Hepatocyte (in vitro differentiated cells): ENCODE measurements at regions not wholly inside any gene's neighbourhood (a gene's known extent, or its start where the extent isn't known, plus 50 kb on each side); places are given as distances from the start of the nearest gene placed in this dataset.

Experiments used
- DNase-seq: peaks from one replicate; pipeline ENCODE4 v3.0.0-alpha.2; 2016; ENCODE audit warnings: low spot score
- H2AFZ ChIP-seq: fragments of 200-600 bp; sonication (generic); 2 replicates; pipeline ENCODE4 v1.6.0; 2016; ENCODE audit warnings: antibody characterized with exemption, mild to moderate bottlenecking
- H3K27ac ChIP-seq: fragments of 200-600 bp; sonication (generic); 2 replicates; pipeline ENCODE4 v1.5.1; 2016; ENCODE audit warnings: mild to moderate bottlenecking
- H3K27me3 ChIP-seq: fragments of 200-600 bp; sonication (generic); 2 replicates; pipeline ENCODE4 v1.6.1; 2016
- H3K36me3 ChIP-seq: fragments of 200-600 bp; sonication (generic); replicated peaks from 2 replicates; pipeline ENCODE4 v1.5.1; 2016; ENCODE audit warnings: low read depth; ENCODE audit not compliant: insufficient read depth
- H3K4me1 ChIP-seq: fragments of 200-600 bp; sonication (generic); 2 replicates; pipeline ENCODE4 v1.5.1; 2016; ENCODE audit warnings: mild to moderate bottlenecking, moderate library complexity; ENCODE audit not compliant: insufficient read depth
- H3K4me2 ChIP-seq: fragments of 200-600 bp; sonication (generic); 2 replicates; pipeline ENCODE4 v1.6.0; 2016
- H3K4me3 ChIP-seq: fragments of 200-600 bp; sonication (generic); 2 replicates; pipeline ENCODE4 v1.5.1; 2016; ENCODE audit warnings: mild to moderate bottlenecking
- H3K79me2 ChIP-seq: fragments of 200-600 bp; sonication (generic); 2 replicates; pipeline ENCODE4 v1.6.0; 2017; ENCODE audit warnings: mild to moderate bottlenecking
- H3K9me2 ChIP-seq: fragments of 200-600 bp; sonication (generic); replicated peaks from 2 replicates; pipeline ENCODE4 v1.6.0; 2017; ENCODE audit warnings: mild to moderate bottlenecking; ENCODE audit not compliant: insufficient read depth
- H3K9me3 ChIP-seq: fragments of 200-600 bp; sonication (generic); 2 replicates; pipeline ENCODE4 v1.5.1; 2016; ENCODE audit warnings: low read depth, mild to moderate bottlenecking
- H4K20me1 ChIP-seq: fragments of 200-600 bp; sonication (generic); 2 replicates; pipeline ENCODE4 v1.6.0; 2016; ENCODE audit warnings: mild to moderate bottlenecking; ENCODE audit not compliant: insufficient read depth, poor library complexity, severe bottlenecking
- EZH2 ChIP-seq: fragments of 200-600 bp; sonication (generic); IDR thresholded peaks from 2 replicates; pipeline ENCODE4 v1.6.1; 2016; ENCODE audit warnings: antibody characterized with exemption, mild to moderate bottlenecking, borderline replicate concordance
- EZH2phosphoT487 ChIP-seq: fragments of 200-600 bp; sonication (generic); IDR thresholded peaks from one replicate; pipeline ENCODE4 v1.6.1; 2018; ENCODE audit warnings: antibody characterized with exemption, mild to moderate bottlenecking, low read depth, moderate library complexity; ENCODE audit not compliant: unreplicated experiment, severe bottlenecking
- WGBS: methylation state at CpG from one replicate; pipeline ENCODE4 v1.1.6; 2016; ENCODE audit warnings: low lambda C conversion rate; ENCODE audit errors: missing lambda C conversion rate; 5-methylcytosine and 5-hydroxymethylcytosine counted together
- TF ChIP-seq, protein P1 (sequence below): fragments of 200-600 bp; sonication (generic); IDR thresholded peaks from 2 replicates; pipeline ENCODE4 v1.5.1; 2016; ENCODE audit warnings: antibody characterized with exemption, mild to moderate bottlenecking; ENCODE audit not compliant: poor library complexity

DNA sequence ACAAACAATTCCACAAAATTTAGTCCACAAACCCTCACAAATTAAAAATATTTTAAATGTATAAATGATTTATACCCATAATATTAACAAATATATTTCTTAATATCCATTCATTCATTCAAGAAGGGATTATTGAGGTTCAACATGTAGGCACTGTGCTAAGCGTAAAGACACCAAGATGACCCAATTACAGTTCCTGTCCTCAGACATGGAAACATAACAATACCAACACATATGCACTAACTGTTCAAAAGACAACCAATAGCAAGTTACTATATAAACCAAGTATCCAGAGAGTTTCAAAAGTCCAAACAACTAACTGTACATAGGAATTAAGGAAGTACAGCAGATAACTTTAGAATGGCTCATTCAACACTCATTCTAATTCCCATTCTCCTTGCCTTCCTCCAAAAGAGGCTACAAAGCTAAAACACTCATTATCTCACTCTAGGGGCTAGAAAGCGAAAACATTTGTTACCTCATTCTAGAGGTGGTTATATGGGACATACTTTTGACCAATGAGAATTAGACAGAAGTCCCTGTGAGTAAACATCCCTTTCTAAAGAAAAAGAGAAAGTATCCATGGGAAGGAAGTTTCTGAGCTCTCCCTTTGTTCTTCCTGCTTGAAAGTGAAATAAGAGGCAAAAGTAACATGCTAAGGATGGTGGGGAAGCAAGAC, 292.4 kb downstream of the ZEB2 start:
- no peaks in the 10 kb centered on the region for H4K20me1 ChIP-seq
- no peaks in the 10 kb centered on the region for H3K9me2 ChIP-seq
- 100% methylated on average over 2 of the region's 2 CpGs for WGBS

GRCh38 chr2:144225076-144225475, 294.8 kb downstream of the ZEB2 start:
- TF ChIP-seq EZH2phosphoT487: no peak
- TF ChIP-seq, protein P1, sequence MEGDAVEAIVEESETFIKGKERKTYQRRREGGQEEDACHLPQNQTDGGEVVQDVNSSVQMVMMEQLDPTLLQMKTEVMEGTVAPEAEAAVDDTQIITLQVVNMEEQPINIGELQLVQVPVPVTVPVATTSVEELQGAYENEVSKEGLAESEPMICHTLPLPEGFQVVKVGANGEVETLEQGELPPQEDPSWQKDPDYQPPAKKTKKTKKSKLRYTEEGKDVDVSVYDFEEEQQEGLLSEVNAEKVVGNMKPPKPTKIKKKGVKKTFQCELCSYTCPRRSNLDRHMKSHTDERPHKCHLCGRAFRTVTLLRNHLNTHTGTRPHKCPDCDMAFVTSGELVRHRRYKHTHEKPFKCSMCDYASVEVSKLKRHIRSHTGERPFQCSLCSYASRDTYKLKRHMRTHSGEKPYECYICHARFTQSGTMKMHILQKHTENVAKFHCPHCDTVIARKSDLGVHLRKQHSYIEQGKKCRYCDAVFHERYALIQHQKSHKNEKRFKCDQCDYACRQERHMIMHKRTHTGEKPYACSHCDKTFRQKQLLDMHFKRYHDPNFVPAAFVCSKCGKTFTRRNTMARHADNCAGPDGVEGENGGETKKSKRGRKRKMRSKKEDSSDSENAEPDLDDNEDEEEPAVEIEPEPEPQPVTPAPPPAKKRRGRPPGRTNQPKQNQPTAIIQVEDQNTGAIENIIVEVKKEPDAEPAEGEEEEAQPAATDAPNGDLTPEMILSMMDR: no peak
- Histone ChIP-seq H3K4me2 (no peak overlapping the region), H3K4me1 (no peaks in the 10 kb centered on the region), H3K27me3 (no peaks in the 10 kb centered on the region), H3K27ac (no peak overlapping the region), H3K79me2 (no peaks in the 10 kb centered on the region), H3K36me3 (no peaks in the 10 kb centered on the region), H3K4me3 (no peak overlapping the region), H2AFZ (no peak overlapping the region), H3K9me2 (no peaks in the 10 kb centered on the region), H4K20me1 (no peaks in the 10 kb centered on the region), H3K9me3 (no peaks in the 10 kb centered on the region)
- no peak for DNase-seq

More for the DNA sequence above, 292.4 kb downstream of the ZEB2 start:
- no peaks in the 10 kb centered on the region for H3K36me3 ChIP-seq
- no peaks in the 10 kb centered on the region for H3K4me1 ChIP-seq
- no peak for DNase-seq
- H3K27ac ChIP-seq: no peak overlapping the region
- H3K4me2 ChIP-seq: no peak overlapping the region
- H2AFZ ChIP-seq: no peak overlapping the region
- no peaks in the 10 kb centered on the region for H3K79me2 ChIP-seq
- no peak overlapping the region for H3K4me3 ChIP-seq
- TF ChIP-seq, protein P1: no peak
- TF ChIP-seq EZH2phosphoT487 (no peak), EZH2 (no peak)
- H3K9me3 ChIP-seq: no peaks in the 10 kb centered on the region
- H3K27me3 ChIP-seq: no peaks in the 10 kb centered on the region

DNA sequence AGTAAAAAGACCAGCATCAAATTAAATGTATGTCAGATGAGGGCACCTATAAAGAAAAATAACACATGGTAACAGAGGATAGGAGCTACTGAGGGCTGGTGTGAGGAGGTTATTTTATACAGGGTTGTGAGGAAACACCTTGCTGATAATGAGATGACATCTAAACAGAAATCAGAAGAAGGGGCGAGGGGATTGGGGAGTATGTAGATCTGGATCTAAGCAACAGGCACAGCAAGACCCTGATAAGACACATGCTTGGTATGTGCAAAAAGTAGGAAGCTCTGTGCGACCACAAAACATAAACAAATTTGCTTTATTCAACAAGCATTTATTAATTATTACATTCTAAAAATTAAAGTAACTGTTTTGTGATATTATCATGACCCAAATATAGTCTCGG, 295.4 kb downstream of the ZEB2 start:
- Histone ChIP-seq H3K27me3 (no peaks in the 10 kb centered on the region), H2AFZ (no peak overlapping the region), H3K4me1 (no peaks in the 10 kb centered on the region), H3K27ac (no peak overlapping the region), H3K4me2 (no peak overlapping the region), H3K36me3 (no peaks in the 10 kb centered on the region), H3K4me3 (no peak overlapping the region), H3K9me2 (no peaks in the 10 kb centered on the region), H4K20me1 (no peaks in the 10 kb centered on the region), H3K79me2 (no peaks in the 10 kb centered on the region), H3K9me3 (no peaks in the 10 kb centered on the region)
- 96% methylated on average over 3 of the region's 3 CpGs for WGBS
- no peak for DNase-seq
- TF ChIP-seq, protein P1: no peak
- TF ChIP-seq EZH2phosphoT487: no peak
- no peak for TF ChIP-seq EZH2
